ENCODE measurements at regions not wholly inside any gene's neighbourhood (a gene's known extent, or its start where the extent isn't known, plus 50 kb on each side); places are given as distances from the start of the nearest gene placed in this dataset.

GRCh38 chr11:91222830-91223229 lies 1000.0 kb upstream of the CHORDC1 start:
- TF ChIP-seq CTCF (IDR thresholded peaks at IDR 0.05; ENCODE audit: low read depth, low read length) (no peak), EZH2phosphoT487 (IDR thresholded peaks at IDR 0.05; ENCODE audit: low read depth) (no peak)
